ENCODE measurements at regions not wholly inside any gene's neighbourhood (a gene's known extent, or its start where the extent isn't known, plus 50 kb on each side); places are given as distances from the start of the nearest gene placed in this dataset.
A peak's percentile ranks its signal among the peaks of the same experiment; 100 is the strongest.

- Histone ChIP-seq H3K27ac (ENCODE audit: extremely low read depth, low read depth, low read length) (no peak overlapping the region), H3K36me3 (ENCODE audit: control insufficient read depth in 2 of 2, insufficient read depth in 1 of 2, low read length in 2 of 2) (no peaks in the 10 kb centered on the region), H3K9me3 (ENCODE audit: control insufficient read depth, insufficient read depth, low read depth, low read length) (no peaks in the 10 kb centered on the region), H3K4me1 (ENCODE audit: control insufficient read depth, insufficient read depth, low read length) (no peaks in the 10 kb centered on the region), H3K4me3 (ENCODE audit: low read depth, low read length) (no peak overlapping the region)
- CTCF ChIA-PET: interaction anchor here (0.5 to 1.4 kb wide), 4 partner anchors 50 to 225 kb away, joined by 3 to 7 read pairs (median 5); no protein-coding TSS in a partner anchor
- POLR2A ChIA-PET: no interaction called here
- no peak for TF ChIP-seq ZNF660 (tag by site-specific recombination; IDR thresholded peaks at IDR 0.05)
- no peak for TF ChIP-seq GFI1B (tag by site-specific recombination; IDR thresholded peaks at IDR 0.05)
- no peak for TF ChIP-seq ZNF16 (tag by site-specific recombination; IDR thresholded peaks at IDR 0.05; ENCODE audit: low read depth)
- TF ChIP-seq ZNF24 (tag by site-specific recombination; IDR thresholded peaks at IDR 0.05): no peak
- TF ChIP-seq GLIS1 (tag by site-specific recombination; IDR thresholded peaks at IDR 0.05): peak; percentile 49
- TF ChIP-seq ZFHX2 (tag by site-specific recombination; conservative IDR thresholded peaks at IDR 0.05): no peak
- TF ChIP-seq ZNF274 (IDR thresholded peaks at IDR 0.05; ENCODE audit: low read length): no peak
- no peak for TF ChIP-seq ZNF274 (tag by site-specific recombination; IDR thresholded peaks at IDR 0.05; ENCODE audit: borderline replicate concordance)
- TF ChIP-seq PRDM2 (tag by site-specific recombination; IDR thresholded peaks at IDR 0.05; ENCODE audit: borderline replicate concordance): no peak
Observed at GRCh38 chr1:115545096-115545720, 96.6 kb upstream of the VANGL1 start.

GRCh38 chr1:115544131-115544530 is 97.6 kb upstream of the VANGL1 start:
- Histone ChIP-seq H3K36me3 (ENCODE audit: control insufficient read depth in 2 of 2, insufficient read depth in 1 of 2, low read length in 2 of 2) (no peaks in the 10 kb centered on the region), H3K9me3 (ENCODE audit: control insufficient read depth, insufficient read depth, low read depth, low read length) (no peaks in the 10 kb centered on the region), H3K4me3 (ENCODE audit: low read depth, low read length) (no peak overlapping the region), H3K4me1 (ENCODE audit: control insufficient read depth, insufficient read depth, low read length) (no peaks in the 10 kb centered on the region), H3K27ac (ENCODE audit: extremely low read depth, low read depth, low read length) (no peak overlapping the region)
- CTCF ChIA-PET: interaction anchor here (1.0 to 1.4 kb wide), 3 partner anchors 13 to 220 kb away, joined by 3 to 7 read pairs (median 7); no protein-coding TSS in a partner anchor
- TF ChIP-seq ZNF18 (tag by site-specific recombination; IDR thresholded peaks at IDR 0.05) (no peak), ZNF140 (tag by site-specific recombination; IDR thresholded peaks at IDR 0.05) (no peak), ZNF747 (tag by site-specific recombination; IDR thresholded peaks at IDR 0.05) (no peak), ZNF133 (tag by site-specific recombination; IDR thresholded peaks at IDR 0.05) (no peak), ZNF768 (tag by site-specific recombination; IDR thresholded peaks at IDR 0.05) (no peak), ZNF24 (tag by site-specific recombination; IDR thresholded peaks at IDR 0.05) (no peak), PATZ1 (tag by site-specific recombination; IDR thresholded peaks at IDR 0.05) (no peak), ZFP37 (tag by site-specific recombination; IDR thresholded peaks at IDR 0.05) (no peak), ZNF426 (tag by site-specific recombination; IDR thresholded peaks at IDR 0.05) (no peak), ZNF10 (tag by site-specific recombination; IDR thresholded peaks at IDR 0.05) (no peak), INSM2 (tag by site-specific recombination; IDR thresholded peaks at IDR 0.05) (no peak), ZNF433 (tag by site-specific recombination; IDR thresholded peaks at IDR 0.05; ENCODE audit: low read depth) (no peak), GLIS2 (tag by site-specific recombination; IDR thresholded peaks at IDR 0.05) (no peak), ZSCAN16 (tag by site-specific recombination; IDR thresholded peaks at IDR 0.05) (no peak), HOXA7 (CRISPR knock-in tag; IDR thresholded peaks at IDR 0.05; ENCODE audit: borderline replicate concordance) (no peak), ZNF175 (tag by site-specific recombination; IDR thresholded peaks at IDR 0.05) (no peak), ZNF202 (tag by site-specific recombination; IDR thresholded peaks at IDR 0.05; ENCODE audit: borderline replicate concordance) (no peak)
- POLR2A ChIA-PET: interaction anchor here (0.6 kb wide), 2 partner anchors 20 to 78 kb away, joined by 3 to 5 read pairs; no protein-coding TSS in a partner anchor
